HG03378 (cell line): ENCODE measurements at regions not wholly inside any gene's neighbourhood (a gene's known extent, or its start where the extent isn't known, plus 50 kb on each side); places are given as distances from the start of the nearest gene placed in this dataset.

Source experiments
- ATAC-seq: cut with Tn5 transposase; IDR thresholded peaks from one replicate; pipeline ENCODE4 v1.9.1; 2021; ENCODE audit warnings: mild to moderate bottlenecking, moderate library complexity; ENCODE audit not compliant: unreplicated experiment

DNA sequence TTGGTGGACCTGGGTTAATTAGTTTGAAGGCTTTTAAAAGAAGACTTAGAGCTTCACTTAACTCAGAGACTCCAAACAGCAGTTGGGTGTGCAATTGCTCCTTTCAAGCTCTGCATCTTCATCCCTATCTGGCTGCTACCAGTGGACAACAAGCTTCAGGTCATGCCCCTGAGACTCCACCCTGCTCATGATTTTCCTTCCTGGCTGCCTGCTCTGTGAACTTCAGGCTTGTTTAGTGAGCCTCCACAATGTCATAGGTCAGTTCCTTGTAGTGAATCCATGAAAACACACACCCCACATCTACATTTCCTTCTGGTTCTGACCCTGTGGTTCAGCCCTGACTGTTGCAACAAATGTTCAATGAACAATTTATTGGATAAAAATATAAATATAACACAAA is 61.1 kb upstream of the MARCKS start:
- no peak for ATAC-seq

DNA sequence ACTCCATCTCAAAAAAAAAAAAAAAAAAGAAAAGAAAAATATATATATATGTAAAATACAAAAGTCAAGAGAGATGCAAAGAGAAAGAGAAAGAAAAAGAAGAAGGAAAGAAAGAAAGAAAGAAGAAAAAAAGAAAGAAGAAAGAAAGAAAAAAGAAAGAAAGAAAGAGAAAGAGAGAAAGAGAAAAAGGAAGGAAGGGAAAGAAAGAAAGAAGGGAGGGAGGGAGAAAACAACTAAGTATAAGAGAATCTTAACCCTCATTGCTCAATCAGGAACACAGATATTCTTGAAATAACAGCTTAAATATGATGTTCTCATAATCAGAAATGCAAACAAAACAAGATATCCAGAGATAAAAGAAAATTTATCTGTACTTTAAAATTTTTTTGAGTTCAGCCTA is 54.4 kb upstream of the MARCKS start:
- ATAC-seq = no peak

DNA sequence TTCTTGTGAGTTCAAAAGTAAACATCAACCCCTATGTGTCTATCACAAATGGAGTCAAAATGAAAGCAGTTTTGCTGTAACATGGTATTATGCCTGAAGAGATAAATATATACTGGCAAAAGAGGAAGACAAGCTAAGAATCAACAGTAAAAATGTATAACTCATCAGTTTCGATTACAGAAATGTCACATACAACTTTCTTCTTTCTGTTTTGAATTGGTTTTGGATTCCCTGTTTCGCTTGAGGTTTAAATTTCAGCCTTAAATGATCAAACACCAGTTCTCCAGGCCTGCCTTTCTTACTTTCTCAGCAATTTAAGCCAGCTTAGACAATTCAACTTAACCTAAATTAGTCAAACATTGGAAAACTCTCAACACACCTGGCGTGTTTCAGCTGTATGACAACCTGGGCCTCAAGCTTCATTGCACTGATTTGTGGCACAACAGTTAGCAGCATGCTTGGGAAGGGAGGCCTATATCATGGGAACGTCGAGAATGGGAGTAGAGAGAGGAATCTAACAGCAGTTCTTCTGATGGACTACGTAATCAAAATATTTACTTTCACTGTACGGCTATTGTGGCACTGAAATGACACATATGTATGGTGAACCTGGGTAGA is 51.9 kb upstream of the MARCKS start:
- ATAC-seq = peak; percentile 94

DNA sequence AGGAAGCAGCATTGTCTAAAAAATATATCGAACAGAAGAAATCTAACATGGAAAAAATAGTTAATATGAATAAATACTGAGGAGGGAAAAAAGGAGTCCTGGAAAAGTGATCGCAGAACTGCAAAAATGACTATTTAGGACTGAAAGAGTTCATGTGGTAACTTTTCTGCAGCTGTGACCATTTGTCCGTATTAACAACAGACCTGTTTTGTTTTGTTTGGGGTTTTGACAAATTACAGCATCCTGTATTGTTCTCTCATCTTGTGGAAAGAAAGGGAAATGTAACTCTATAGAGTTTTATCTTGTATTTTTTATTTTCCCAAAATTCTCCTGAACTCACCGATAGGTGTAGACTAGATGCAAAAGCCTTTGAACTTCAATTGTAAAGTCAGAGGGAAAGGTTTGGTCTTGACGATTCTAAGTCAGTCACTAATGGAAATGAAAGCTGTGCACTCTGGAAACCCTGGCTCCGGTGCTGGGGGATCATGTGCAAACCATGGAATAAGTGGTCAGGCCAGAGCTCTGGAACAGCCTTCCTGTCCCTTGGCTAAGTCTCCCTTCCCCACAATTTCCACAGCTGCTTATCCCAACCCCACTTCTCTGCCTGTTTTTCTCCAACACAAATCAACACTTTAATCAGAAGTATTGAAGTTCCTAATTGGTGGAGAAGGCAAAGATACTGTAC is 51.2 kb upstream of the MARCKS start:
- ATAC-seq = no peak
